Pons (tissue), 1 donor: ENCODE measurements at regions not wholly inside any gene's neighbourhood (a gene's known extent, or its start where the extent isn't known, plus 50 kb on each side); places are given as distances from the start of the nearest gene placed in this dataset.
"Not testable (repeated sequence)": the region's sequence is repeated elsewhere in the genome, so short reads cannot be mapped to it uniquely, and the experiment has no call there.

ENCODE experiments used
- DNase-seq: peaks from one replicate; pipeline ENCODE4 v3.0.0-alpha.2; 2016; ENCODE audit warnings: low spot score

- DNase-seq, result no peak
Measured at GRCh38 chr1:163985700-163986099, 573.3 kb upstream of the PBX1 start.

GRCh38 chr1:163999131-163999530 lies 559.9 kb upstream of the PBX1 start:
- no peak for DNase-seq

GRCh38 chr1:164006186-164006585 lies 552.8 kb upstream of the PBX1 start:
- DNase-seq, result not testable (repeated sequence)

GRCh38 chr1:164006621-164007020 lies 552.4 kb upstream of the PBX1 start:
- no peak for DNase-seq

GRCh38 chr1:164017239-164017638 lies 541.7 kb upstream of the PBX1 start:
- no peak for DNase-seq

GRCh38 chr1:164020391-164020790 lies 538.6 kb upstream of the PBX1 start:
- no peak for DNase-seq

DNA sequence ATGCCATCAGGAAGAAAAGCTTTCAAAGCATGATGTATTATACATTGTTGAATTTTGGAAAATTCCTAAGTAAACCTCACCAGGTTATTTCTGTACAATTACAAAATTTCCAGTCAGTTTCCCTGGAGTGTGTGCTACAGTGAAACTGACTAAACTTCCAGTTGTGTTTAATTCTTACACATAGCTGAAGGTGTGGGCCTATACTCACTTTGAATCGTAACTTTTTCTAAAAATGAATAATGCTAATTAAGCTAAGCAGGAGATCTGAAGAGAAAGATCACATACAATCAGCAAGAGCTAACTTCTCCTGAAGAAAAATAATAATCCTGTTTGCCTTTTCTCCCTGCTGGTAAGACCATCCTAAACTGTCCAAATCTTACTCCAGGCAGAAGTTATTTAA lies 537.2 kb upstream of the PBX1 start:
- DNase-seq, result no peak

- DNase-seq, result no peak
Measured at GRCh38 chr1:164033782-164034181, 525.2 kb upstream of the PBX1 start.

DNA sequence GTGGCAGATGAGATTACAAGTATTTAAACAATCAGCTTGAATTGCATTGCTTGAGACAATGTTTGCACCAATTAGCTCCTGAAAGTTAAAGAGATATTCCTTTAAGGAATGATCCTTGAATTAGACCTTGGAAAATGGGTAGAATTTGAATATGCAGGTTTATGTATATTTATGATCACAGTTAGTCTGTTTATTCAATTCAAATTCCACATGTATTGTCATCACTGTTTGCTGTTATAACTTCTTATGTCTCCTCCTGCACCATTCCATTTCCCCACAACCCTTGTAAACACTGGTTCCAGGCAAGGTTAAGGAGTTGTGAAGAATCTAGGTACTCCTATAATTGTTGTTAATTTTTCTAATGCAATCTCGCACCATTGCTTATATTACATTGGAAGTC lies 518.2 kb upstream of the PBX1 start:
- DNase-seq, result no peak

GRCh38 chr1:164051782-164052181 lies 507.2 kb upstream of the PBX1 start:
- no peak for DNase-seq

DNA sequence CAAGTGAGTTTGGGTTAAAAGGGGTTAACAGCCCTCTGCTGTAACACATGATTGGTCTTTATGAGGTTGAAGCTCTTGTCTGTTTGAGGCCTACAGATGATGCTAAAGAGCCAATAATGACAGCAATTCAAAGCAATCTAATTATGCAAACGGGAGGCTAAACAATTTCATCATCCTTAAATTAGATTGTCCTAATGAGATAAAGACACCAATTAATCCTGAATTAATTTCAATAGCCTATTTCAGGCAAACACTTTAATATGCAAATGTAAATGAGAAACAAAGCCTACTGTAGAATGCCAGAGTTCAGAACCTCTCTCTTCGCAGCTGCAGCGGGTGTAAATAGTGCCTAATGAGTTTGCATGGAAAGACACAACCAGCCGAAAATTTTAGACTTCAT lies 504.7 kb upstream of the PBX1 start:
- peak; percentile 12 for DNase-seq

GRCh38 chr1:164058198-164058597 lies 500.8 kb upstream of the PBX1 start:
- DNase-seq, result no peak

DNA sequence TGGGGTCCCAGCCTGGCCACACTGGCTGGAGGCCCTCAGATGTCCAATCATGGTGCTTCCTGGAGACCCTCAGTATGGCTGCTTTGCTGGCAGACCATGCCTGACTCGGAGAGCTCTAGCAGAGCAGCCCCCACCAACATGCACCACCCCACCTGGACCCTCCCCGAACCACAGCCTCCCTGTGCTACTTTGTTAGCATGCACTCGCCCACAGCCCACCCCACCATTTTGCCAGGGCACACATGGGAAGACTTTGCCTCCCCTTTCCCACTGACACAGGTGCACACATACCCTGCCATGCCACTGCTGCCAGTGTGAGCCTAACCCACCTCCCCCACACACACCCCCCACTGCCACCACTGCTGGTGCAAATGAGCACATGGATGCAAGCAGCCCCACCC lies 497.5 kb upstream of the PBX1 start:
- no peak for DNase-seq

- DNase-seq, result no peak
Measured at GRCh38 chr1:164064501-164064900, 494.5 kb upstream of the PBX1 start.

GRCh38 chr1:164071288-164071687 lies 487.7 kb upstream of the PBX1 start:
- DNase-seq, result no peak

DNA sequence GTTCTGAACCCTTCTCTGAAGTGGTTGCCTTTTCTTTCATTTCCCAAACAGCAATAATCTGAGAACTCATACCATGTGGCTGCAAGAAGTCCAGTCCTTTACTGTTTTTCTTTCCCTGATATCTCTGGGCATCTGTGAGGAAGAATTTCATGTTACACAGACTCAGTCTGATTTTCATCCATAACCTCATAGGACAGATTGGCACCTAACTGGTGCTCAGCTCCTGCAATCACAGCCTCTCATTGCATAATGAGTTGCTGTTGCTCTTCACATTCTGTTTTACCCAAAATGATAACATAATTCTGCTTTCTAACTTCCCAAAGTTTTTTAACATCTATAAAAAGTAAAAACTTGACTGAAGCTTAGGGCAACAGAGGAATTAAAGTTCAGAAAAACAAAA lies 472.2 kb upstream of the PBX1 start:
- no peak for DNase-seq

- no peak for DNase-seq
Measured at GRCh38 chr1:164087906-164088453, 471.0 kb upstream of the PBX1 start.

DNA sequence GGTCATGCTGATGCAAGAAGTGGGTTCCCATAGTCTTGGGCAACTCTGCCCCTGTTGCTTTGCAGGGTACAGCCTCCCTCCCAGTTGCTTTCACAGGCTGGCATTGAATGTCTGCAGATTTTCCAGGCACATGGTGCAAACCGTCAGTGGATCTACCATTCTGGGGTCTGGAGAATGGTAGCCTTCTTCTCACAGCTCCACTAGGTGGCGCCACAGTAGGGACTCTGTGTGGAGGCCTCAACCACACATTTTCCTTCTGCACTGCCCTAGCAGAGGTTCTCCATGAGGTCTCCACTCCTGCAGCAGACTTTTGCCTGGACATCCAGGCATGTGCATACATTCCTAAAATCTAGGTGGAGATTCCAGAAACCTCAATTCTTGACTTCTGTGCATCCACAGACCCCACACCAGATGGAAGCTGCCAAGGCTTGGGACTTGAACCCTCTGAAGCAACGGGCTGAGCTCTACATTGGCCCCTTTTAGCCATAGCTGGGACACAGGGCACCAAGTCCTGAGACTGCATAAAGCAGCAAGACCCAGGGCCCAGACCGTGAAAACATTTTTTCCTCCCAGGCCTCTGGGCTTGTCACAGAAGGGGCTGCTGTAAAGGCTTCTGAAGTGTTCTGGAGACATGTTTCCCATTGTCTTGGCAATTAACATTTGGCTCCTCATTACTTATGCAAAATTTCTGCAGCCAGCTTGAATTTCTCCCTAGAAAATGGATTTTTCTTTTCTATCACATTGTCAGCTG lies 466.2 kb upstream of the PBX1 start:
- no peak for DNase-seq

GRCh38 chr1:164093543-164093942 lies 465.4 kb upstream of the PBX1 start:
- no peak for DNase-seq

DNA sequence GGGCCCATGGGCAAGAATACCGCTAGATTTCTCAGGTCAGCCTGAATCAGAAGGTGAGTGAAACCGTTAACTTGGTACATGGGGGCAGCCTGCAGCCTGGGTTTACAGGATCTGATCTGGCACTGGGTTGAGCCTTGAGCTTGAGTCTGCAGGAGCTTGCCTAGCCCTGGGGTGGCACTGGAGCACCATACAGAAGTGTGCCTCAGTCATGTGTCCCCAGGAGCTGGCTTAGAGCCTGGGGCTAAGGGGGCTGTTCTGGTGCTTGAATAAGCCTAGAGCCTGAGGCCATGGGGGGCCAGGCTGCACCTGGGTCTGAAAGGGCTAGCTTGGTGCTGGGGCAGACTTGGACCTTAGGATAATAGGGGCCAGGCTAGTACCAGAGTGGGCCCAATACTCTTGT lies 457.2 kb upstream of the PBX1 start:
- DNase-seq, result no peak

DNA sequence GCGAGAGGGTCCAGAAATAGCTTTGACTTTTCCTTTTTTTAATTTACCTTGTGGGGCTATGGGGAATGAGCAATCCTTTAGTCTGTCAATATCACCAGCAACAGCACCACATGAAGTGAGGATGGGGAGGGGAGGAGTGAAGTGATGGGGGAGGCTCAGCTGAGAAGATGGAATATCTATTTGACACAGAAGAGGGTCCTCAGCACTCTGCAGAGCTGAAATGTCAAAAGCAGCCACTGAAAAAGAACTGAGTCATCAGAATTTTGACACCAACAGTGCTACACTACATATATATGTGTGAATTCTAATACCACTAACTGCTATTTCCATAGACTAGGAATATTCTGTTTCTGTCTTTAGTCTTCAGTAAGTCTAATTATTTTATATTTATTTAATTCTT lies 427.0 kb upstream of the PBX1 start:
- DNase-seq, result no peak

DNA sequence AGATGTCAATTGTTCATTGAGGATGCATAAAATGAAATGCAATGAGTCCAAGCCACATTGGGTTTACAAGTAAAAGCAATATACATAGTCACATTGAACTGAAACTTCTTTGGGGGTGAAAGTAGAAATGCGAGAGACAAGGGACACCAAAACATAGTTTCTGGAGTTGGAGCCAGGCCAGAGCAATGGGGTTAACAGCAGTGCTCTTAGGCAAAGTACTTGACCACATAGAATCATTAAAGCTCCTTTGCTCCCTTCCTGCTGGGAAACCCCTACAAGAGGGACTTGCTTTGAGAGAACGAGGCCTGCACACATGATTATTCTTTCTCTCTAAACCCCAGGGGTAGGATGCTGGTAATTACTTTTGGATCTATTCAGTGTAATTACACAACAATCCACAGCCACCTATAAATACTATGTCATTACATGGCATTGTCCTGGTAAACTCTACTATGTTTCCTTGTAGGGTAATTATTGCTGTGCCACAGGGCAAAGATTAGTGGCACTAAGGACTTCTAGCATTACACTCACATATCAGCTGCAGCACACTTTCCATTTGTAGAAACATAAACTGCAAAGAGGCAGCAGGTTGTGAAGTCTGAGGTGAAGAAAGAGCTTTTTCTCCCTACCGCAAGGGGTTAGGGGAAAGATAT lies 421.6 kb upstream of the PBX1 start:
- no peak for DNase-seq

- no peak for DNase-seq
Measured at GRCh38 chr1:164141797-164142196, 417.2 kb upstream of the PBX1 start.

- DNase-seq, result no peak
Measured at GRCh38 chr1:164154622-164155021, 404.4 kb upstream of the PBX1 start.
